HepG2 (cell line): ENCODE measurements at regions not wholly inside any gene's neighbourhood (a gene's known extent, or its start where the extent isn't known, plus 50 kb on each side); places are given as distances from the start of the nearest gene placed in this dataset.

ENCODE experiments used
- ATAC-seq: fragments of 200-7000 bp; cut with Tn5 transposase; 3 replicates; pipeline ENCODE4 v1.9.1; 2020; ENCODE audit warnings: mild to moderate bottlenecking, moderate library complexity
- BruUV-seq: library from RNA; stranded (reverse); fragments of 400-500 nt; replicated peaks from 2 replicates; lab custom pipeline; 2021; lab: Mats Ljungman, UMichigan
- CTCF ChIA-PET: fragments of 300-600 bp; formaldehyde crosslinking; extraction: SDS; loops from one replicate; lab custom pipeline; 2021; ENCODE audit warnings: low total read pairs, inconsistent platforms, low intra/inter-chr PET ratio; lab: Yijun Ruan, JAX
- POLR2A ChIA-PET: fragments of 350-600 bp; sonication (Branson Sonifier 250); formaldehyde crosslinking; loops from one replicate; lab custom pipeline; 2020; ENCODE audit warnings: antibody characterized with exemption, inconsistent platforms; lab: Yijun Ruan, JAX
- DNase-seq: peaks from one replicate; pipeline ENCODE4 v3.0.0-alpha.2; 2015; ENCODE audit warnings: low spot score
- FAIRE-seq: peaks from 3 replicates; lab custom pipeline; 2011; peaks lifted over from hg19 to GRCh38; lab: Jason Lieb, UNC
- H2AFZ ChIP-seq: one replicate; pipeline ENCODE4 v1.6.1; 2011; ENCODE audit warnings: low read length, inconsistent platforms
- H3K27ac ChIP-seq: fragments of 300-600 bp; 3 replicates; pipeline ENCODE4 v1.8.0; 2011; ENCODE audit warnings: mixed run types, mild to moderate bottlenecking, mixed read lengths, low read length, inconsistent platforms; ENCODE audit not compliant: insufficient read depth; ENCODE audit errors: extremely low read length
- H3K27me3 ChIP-seq, 2 experiments: fragments of 200-600 bp in 1 of 2; 2 replicates in 1 of 2; 3 replicates in 1 of 2; pipeline versions ENCODE4 v1.6.0 to v1.8.0; 2011; ENCODE audit warnings: low read length in 2 of 2, mild to moderate bottlenecking in 2 of 2, moderate library complexity in 2 of 2, inconsistent platforms in 1 of 2; ENCODE audit not compliant: insufficient read depth in 2 of 2, control insufficient read depth in 1 of 2
- H3K36me3 ChIP-seq, 2 experiments: fragments of 200-600 bp in 1 of 2; replicated peaks in 1 of 2; 2 replicates in 1 of 2; 3 replicates in 1 of 2; pipeline versions ENCODE4 v1.5.1 to v1.8.0; 2011; ENCODE audit warnings: low read length in 2 of 2, inconsistent platforms in 1 of 2; ENCODE audit not compliant: insufficient read depth in 2 of 2, control insufficient read depth in 1 of 2
- H3K4me1 ChIP-seq: 2 replicates; pipeline ENCODE4 v1.5.1; 2012; ENCODE audit warnings: low read length, inconsistent platforms; ENCODE audit not compliant: insufficient read depth
- H3K4me2 ChIP-seq: 2 replicates; pipeline ENCODE4 v1.6.0; 2011; ENCODE audit warnings: low read depth, low read length, inconsistent platforms
- H3K4me3 ChIP-seq, 3 experiments: fragments of 200-600 bp in 1 of 3; sonication (generic), shearing (Covaris generic) in 1 of 3; replicated peaks in 1 of 3; 2 replicates each; pipeline ENCODE4 v1.5.1; 2011 to 2016; ENCODE audit warnings: low read length in 3 of 3, inconsistent platforms in 2 of 3, low read depth in 2 of 3, mild to moderate bottlenecking in 2 of 3, control low read depth in 1 of 3, mixed read lengths in 1 of 3; ENCODE audit not compliant: insufficient read depth in 1 of 3
- H3K79me2 ChIP-seq: one replicate; pipeline ENCODE4 v1.6.1; 2011; ENCODE audit warnings: low read length, inconsistent platforms; ENCODE audit not compliant: insufficient read depth
- H3K9ac ChIP-seq: 2 replicates; pipeline ENCODE4 v1.6.0; 2011; ENCODE audit warnings: mild to moderate bottlenecking, low read depth, low read length, inconsistent platforms; ENCODE audit not compliant: insufficient read depth
- H3K9me3 ChIP-seq: 2 replicates; pipeline ENCODE4 v1.5.1; 2012; ENCODE audit warnings: mild to moderate bottlenecking, low read length
- H4K20me1 ChIP-seq: 2 replicates; pipeline ENCODE4 v1.6.0; 2011; ENCODE audit warnings: inconsistent platforms, mild to moderate bottlenecking, low read length, moderate library complexity; ENCODE audit not compliant: insufficient read depth
- CBX5 ChIP-seq: sonication (generic); formaldehyde crosslinking; IDR thresholded peaks from 2 replicates; pipeline ENCODE4 v1.4.0; 2020; ENCODE audit warnings: missing genetic modification reagents, borderline replicate concordance
- ELF4 ChIP-seq: sonication (generic); formaldehyde crosslinking; IDR thresholded peaks from 2 replicates; pipeline ENCODE4 v1.5.0; 2020; ENCODE audit warnings: missing genetic modification reagents, mild to moderate bottlenecking, moderate library complexity, borderline replicate concordance
- HNF1B ChIP-seq: sonication (generic); formaldehyde crosslinking; IDR thresholded peaks from 2 replicates; pipeline ENCODE4 v1.5.1; 2020; ENCODE audit warnings: mild to moderate bottlenecking, moderate library complexity, missing genetic modification reagents
- HNF4A ChIP-seq: sonication (generic); formaldehyde crosslinking; IDR thresholded peaks from 2 replicates; pipeline ENCODE4 v1.4.0; 2020; ENCODE audit warnings: missing genetic modification reagents
- MAFK ChIP-seq, 2 experiments: IDR thresholded peaks in 1 of 2; conservative IDR thresholded peaks in 1 of 2; 2 replicates each; pipeline ENCODE4 v1.6.1; 2011; ENCODE audit warnings: improper control_type of control experiment in 2 of 2, low read length in 2 of 2
- THAP7 ChIP-seq: sonication (generic); formaldehyde crosslinking; IDR thresholded peaks from 2 replicates; pipeline ENCODE4 v1.8.1; 2023; ENCODE audit warnings: mild to moderate bottlenecking, missing genetic modification reagents
- ZNF549 ChIP-seq: sonication (generic); formaldehyde crosslinking; IDR thresholded peaks from 2 replicates; pipeline ENCODE4 v1.5.0; 2020; ENCODE audit warnings: missing genetic modification reagents
- ZNF878 ChIP-seq: sonication (generic); formaldehyde crosslinking; IDR thresholded peaks from 2 replicates; pipeline ENCODE4 v1.8.1; 2023; ENCODE audit warnings: mild to moderate bottlenecking, missing genetic modification reagents, moderate library complexity
- WGBS: methylation state at CpG from one replicate; pipeline ENCODE4 v1.1.6; 2017; ENCODE audit warnings: low lambda C conversion rate; 5-methylcytosine and 5-hydroxymethylcytosine counted together
- in situ Hi-C: cut with HindIII; loops from 2 replicates; pipeline ENCODE4 v1.10.0; 2017; ENCODE audit warnings: low pct_unique_long_range_greater_than_20kb; ENCODE audit not compliant: extremely low pct_ligation_motif_present
- intact Hi-C: fragments of 100-400 bp; cut with micrococcal nuclease; formaldehyde crosslinking; loops from one replicate; pipeline ENCODE4 v1.10.0; 2022; ENCODE audit not compliant: unreplicated experiment

DNA sequence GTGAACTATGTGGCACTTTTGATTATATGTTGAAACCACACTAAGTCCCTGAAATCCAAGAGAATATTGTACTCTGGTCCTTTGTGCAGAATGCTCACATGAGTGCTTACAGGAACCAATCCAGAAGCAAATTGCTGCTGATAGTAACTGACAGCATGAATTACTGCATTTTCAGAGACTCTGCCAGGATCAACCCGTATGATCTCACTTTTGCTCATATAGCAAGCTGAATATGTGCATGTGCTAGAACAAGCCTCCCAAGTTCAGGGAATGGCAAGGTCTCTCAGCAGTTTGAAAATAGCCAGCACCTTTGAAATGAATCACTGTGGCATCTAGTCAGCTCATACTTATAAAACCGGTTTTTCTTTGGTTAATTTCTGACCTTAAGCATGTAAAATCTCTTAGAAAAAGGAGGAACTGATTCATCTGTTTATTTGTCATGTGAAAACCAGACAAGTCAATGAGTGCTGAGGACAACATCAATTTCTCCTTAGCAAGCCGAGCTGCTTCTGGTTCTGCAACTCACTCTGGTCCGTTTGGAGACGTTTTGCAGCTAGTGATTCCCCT is 215.7 kb upstream of the ELL2 start:
- TF ChIP-seq CBX5 (CRISPR knock-in tag) (no peak), HNF4A (CRISPR knock-in tag) (0 out of 2 replicates have a peak, but pooled peaks have one; percentile 5), ZNF878 (CRISPR knock-in tag) (no peak), HNF1B (CRISPR knock-in tag) (no peak), THAP7 (CRISPR knock-in tag) (no peak), MAFK (conservative IDR thresholded peaks at IDR 0.05 in 1 of 2, IDR thresholded peaks at IDR 0.05 in 1 of 2; ENCODE audit: low read length in 2 of 2) (no peak), ELF4 (CRISPR knock-in tag) (no peak), ZNF549 (no peak)
- Histone ChIP-seq H3K9ac (no peak overlapping the region), H3K9me3 (no peaks in the 10 kb centered on the region), H3K36me3 (no peaks in the 10 kb centered on the region), H3K27me3 (no peaks in the 10 kb centered on the region), H3K4me2 (no peak overlapping the region), H4K20me1 (no peaks in the 10 kb centered on the region), H3K4me3 (no peak overlapping the region), H3K4me1 (peaks cover 34% of the 10 kb centered on the region), H2AFZ (no peak overlapping the region), H3K27ac (no peak overlapping the region), H3K79me2 (no peaks in the 10 kb centered on the region)
- WGBS: 72% methylated on average over 5 of the region's 5 CpGs
- peak; percentile 40 for DNase-seq
- POLR2A ChIA-PET: no interaction called here
- intact Hi-C loops: no loop called here
- BruUV-seq: no TSS peak
- FAIRE-seq: no peak
- in situ Hi-C loops: no loop called here
- peak; percentile 53 for ATAC-seq
- CTCF ChIA-PET: no interaction called here
